Head of caudate nucleus (tissue), 42 donors: ENCODE measurements at regions not wholly inside any gene's neighbourhood (a gene's known extent, or its start where the extent isn't known, plus 50 kb on each side); places are given as distances from the start of the nearest gene placed in this dataset.
"Not testable (repeated sequence)": the region's sequence is repeated elsewhere in the genome, so short reads cannot be mapped to it uniquely, and the experiment has no call there.

Experiments
- DNase-seq, 42 donors: peaks; one replicate each; pipeline versions ENCODE4 v3.0.0 to v3.0.0-alpha.2; 2020 to 2021; ENCODE audit warnings: mixed read lengths in 7 of 42
- intact Hi-C: fragments of 100-400 bp; cut with DNase I; formaldehyde crosslinking; loops from one replicate; pipeline ENCODE4 v1.15.0; 2022

GRCh38 chrX:44785652-44786051 is 58.2 kb upstream of the DUSP21 start:
- intact Hi-C loops = no loop called here
- DNase-seq = no peak

DNA sequence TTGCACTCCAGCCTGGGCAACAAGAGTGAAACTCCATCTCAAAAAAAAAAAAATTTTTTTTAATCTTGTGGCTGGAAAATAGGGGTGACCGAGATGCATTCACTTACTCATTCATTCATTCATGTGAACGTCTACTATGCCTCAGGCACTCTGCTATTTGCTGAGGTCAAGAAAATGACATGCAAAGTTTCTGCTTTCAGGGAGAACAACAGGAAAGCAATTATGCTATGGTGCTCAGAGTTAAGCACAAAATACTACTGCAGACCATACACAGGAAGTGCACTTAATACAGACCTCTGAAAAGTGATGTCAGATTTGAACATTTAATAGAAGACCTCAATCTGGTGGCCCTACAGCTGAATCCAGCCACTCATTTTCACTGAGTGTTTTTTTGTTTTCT is 59.6 kb upstream of the DUSP21 start:
- no peak for DNase-seq
- intact Hi-C loops = no loop called here

- no peak for DNase-seq
- intact Hi-C loops = no loop called here
These were observed 65.6 kb upstream of the DUSP21 start for GRCh38 chrX:44778254-44778653.

DNA sequence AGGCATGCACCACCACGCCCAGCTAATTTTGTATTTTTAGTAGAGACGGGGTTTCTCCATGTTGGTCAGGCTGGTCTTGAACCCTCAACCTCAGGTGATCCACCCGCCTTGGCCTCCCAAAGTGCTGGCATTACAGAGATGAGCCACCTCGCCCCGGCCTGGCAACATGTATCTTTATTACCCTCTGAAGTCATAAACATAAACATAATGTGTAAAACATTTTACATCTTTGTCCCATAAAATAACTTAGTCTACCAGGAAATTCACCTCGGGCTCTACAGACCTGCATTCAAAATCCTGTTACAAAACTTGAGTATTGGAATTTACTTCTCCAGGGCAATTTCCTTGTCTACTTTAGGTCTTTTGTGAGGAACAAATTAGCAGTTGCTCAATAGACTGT is 68.1 kb upstream of the DUSP21 start:
- DNase-seq = peak in 1 of 42 donors; percentile 23
- intact Hi-C loops = no loop called here

DNA sequence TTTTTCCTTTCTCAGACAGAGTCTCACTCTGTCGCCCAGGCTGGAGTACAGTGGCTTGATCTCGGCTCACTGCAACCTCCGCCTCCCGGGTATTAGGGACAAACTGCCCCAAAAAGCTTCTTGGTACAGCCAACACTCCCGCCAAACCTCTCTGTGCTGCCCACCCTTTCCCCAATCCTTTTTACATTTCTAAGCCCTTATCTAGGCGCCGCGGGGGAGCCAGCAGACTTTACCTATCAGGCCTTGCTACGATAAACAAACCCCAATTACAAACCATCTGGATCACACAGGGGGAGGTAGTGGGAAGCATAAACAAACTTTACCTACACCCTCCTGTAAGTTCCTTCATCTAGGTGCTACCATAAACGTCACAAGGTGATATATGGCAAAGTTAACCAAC is 69.8 kb upstream of the DUSP21 start:
- intact Hi-C loops, DNase-seq: not testable (repeated sequence)

GRCh38 chrX:44770121-44770520 is 73.7 kb upstream of the DUSP21 start:
- intact Hi-C loops = no loop called here
- DNase-seq = no peak

GRCh38 chrX:44767308-44767707 is 76.5 kb upstream of the DUSP21 start:
- intact Hi-C loops = no loop called here
- DNase-seq = no peak

- intact Hi-C loops = no loop called here
- no peak for DNase-seq
These were observed 78.3 kb upstream of the DUSP21 start for GRCh38 chrX:44765556-44765955.

DNA sequence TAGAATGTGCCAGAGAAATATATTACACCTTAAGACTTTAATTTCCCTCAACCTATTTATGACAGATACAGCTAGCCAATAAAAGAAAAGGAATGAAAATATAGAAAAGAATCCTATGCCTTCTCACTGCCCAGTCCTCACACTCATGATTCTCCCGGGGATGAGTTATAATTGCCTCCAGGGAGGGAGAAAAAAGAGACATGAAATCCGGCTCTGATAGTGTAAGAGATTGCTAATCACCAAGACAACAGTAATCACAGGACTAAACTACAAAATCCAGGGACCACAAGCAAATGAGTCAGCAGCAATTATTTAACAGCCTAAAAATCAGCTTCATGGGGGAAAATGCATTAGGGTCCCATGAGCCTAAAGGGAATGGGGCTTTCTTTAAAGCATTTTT is 95.9 kb upstream of the DUSP21 start:
- intact Hi-C loops = no loop called here
- no peak for DNase-seq

- intact Hi-C loops = no loop called here
- DNase-seq = no peak
These were observed 96.5 kb upstream of the DUSP21 start for GRCh38 chrX:44747317-44747716.

DNA sequence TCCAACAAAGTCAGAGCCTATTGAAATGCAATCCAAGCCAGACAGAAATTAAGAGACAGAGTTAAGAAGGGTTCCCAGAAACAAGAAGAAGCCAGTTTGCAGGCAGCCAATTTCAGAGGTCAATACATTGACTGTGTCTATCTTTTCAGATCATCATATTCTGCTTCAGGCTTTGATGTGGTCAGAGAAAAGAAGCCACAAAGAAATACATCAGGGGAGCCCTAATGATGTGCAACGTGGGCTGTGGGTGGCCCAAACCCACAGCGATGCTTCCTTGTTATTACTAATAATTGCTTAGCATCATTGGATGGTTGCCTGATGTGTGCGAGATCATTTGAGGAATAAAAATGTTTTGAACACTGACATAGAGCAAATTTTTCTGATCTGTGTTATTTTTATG is 99.0 kb upstream of the DUSP21 start:
- intact Hi-C loops = no loop called here
- no peak for DNase-seq

DNA sequence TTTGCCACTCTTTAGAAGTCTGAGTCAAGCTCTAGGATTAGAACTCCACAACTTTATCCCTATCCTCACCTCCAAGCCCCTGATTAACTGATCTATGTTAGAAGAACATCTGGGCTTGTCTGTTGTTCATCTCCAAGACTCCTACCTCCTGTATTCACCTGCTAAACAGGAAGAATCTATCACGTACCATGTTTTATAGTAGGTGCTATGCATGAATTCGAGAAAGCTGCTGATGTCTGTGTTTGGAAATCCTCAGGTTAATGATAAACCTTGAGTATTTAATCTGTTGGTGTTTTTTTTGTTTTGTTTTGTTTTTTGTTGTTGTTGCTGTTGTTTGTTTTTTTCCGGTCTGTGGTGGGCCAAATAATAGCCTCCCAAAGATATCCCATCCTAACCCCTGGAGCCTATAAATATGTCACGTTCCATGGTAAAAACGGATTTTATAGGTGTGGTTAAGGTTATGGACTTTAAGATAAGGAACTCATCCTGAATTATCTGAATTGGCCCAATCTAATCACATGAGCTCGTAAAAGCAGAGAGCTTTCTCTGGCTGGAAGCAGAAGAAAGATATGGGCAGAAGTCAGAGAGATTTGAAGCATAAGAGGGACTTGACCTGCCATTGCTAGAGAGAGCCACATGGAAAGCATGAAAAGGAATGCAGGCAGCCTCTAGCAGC is 101.2 kb upstream of the DUSP21 start:
- no peak for DNase-seq
- intact Hi-C loops = no loop called here

DNA sequence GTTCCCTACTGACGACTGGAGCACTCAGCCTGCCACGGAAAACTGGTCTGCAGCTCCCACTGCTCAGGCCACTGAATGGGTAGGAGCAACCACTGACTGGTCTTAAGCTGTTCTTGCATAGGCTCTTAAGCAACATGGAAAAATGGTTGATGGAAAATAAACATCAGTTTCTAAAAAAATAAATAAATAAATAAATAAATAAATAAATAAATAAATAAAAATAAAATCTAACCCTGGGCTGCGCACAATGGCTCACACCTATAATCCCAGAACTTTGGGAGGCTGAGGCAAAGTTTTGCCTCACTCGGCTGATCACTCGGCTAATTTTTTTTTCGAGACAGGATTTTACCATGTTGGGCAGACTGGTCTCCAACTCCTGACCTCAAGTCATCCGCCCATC is 102.0 kb upstream of the DUSP21 start:
- intact Hi-C loops, DNase-seq: not testable (repeated sequence)

DNA sequence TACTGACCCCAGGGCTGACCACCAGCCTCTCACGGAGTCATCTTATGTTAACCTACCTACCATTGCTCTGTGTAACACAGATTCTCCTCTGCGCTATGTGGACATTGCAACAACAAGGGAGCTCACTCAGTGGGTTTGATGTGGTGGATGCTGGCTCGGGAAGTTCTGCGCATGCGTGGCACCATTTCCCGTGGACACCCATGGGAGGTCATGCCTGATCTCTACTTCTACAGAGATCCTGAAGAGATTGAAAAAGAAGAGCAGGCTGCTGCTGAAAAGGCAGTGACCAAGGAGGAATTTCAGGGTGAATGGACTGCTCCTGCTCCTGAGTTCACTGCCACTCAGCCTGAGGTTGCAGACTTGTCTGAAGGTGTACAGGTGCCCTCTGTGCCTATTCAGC is 102.4 kb upstream of the DUSP21 start:
- DNase-seq, intact Hi-C loops: not testable (repeated sequence)

- intact Hi-C loops = no loop called here
- DNase-seq = no peak
These were observed 108.3 kb upstream of the DUSP21 start for GRCh38 chrX:44735498-44735897.

DNA sequence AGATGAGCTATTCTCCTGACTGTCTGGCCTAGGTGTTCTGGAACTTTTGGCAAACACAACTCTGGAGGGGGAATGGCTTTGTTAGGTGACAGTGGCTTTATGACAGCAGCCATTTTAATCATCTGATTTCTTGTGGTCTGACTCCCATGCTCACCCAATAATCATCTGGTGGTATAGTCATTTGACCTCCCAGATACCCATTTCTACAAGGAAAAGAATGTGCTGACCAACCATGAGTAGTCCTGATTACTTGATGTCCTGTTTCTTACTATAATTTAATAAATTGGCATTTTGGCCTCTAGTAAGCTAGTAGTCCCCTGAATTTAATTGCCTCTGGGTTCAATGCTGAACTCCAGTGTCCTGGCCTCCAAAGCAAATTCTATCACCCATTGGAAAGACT is 109.9 kb upstream of the DUSP21 start:
- intact Hi-C loops = no loop called here

GRCh38 chrX:44731160-44731559 is 112.7 kb upstream of the DUSP21 start:
- DNase-seq = no peak
- intact Hi-C loops = no loop called here

More for the DNA sequence above, 109.9 kb upstream of the DUSP21 start:
- no peak for DNase-seq

GRCh38 chrX:44723426-44723825 is 120.4 kb upstream of the DUSP21 start:
- intact Hi-C loops = no loop called here
- no peak for DNase-seq

GRCh38 chrX:44708470-44708869 is 135.4 kb upstream of the DUSP21 start:
- intact Hi-C loops = no loop called here

DNA sequence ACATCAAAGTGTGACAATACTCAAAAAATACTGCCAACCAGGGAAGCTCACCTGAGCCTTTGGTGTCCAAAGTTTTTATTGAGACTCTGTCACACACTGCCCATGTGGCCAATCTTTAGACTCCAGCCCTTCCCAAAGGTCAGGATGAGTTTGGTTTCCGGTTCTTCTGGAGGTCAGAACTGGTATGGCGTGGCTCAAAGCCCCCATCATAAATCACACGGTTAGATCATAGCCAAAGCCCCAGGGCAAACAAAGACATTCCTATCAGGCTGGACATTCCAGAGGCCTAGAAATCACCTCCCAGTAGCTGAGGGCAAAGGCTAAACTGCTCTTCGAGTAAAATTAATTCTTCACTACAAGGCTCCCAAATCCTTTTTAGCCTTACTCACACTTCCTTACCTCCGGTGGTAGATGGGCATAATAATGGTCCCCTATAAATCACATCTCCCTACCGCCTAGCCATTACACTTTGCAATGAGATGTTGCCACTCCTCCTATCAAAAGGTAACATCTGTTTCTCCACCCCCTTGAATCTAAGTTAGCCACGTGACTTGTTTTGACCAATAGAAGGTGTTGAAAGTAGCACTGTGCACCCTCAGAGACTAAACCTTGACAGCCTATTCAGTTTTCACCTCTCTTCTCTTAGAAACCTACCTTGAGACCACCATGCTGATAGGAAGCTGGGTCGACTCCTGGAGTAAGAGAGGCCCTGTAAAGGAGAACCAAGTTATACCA is 137.8 kb upstream of the DUSP21 start:
- no peak for DNase-seq
- intact Hi-C loops = no loop called here

More at GRCh38 chrX:44708470-44708869, 135.4 kb upstream of the DUSP21 start:
- no peak for DNase-seq

DNA sequence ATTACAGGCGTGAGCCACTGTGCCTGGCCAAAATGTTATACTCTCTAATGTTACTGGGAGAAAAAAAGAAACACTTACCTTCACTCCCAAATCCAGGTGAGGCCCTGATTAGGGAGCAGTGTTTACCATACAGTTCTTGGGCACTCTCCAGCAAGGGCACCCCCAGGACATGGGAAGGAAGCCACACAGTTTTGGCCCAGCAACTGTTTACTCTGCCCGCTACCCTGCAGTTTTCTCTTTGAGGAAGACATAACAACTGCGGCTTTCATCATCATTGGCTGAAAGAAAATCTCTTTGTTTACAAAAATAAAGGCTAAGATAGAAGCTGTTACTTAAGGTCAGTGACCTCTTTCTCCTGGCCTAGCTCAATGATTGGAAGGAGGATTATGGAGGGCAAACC is 145.5 kb upstream of the DUSP21 start:
- no peak for DNase-seq
- intact Hi-C loops = no loop called here
